ENCODE measurements at regions not wholly inside any gene's neighbourhood (a gene's known extent, or its start where the extent isn't known, plus 50 kb on each side); places are given as distances from the start of the nearest gene placed in this dataset.
"Not testable (repeated sequence)": the region's sequence is repeated elsewhere in the genome, so short reads cannot be mapped to it uniquely, and the experiment has no call there.

GRCh38 chr14:105730731-105731130 is 204.3 kb downstream of the TMEM121 start:
- TF ChIP-seq POLR2AphosphoS5 (IDR thresholded peaks at IDR 0.05): not testable (repeated sequence)
- TF ChIP-seq, protein P1, sequence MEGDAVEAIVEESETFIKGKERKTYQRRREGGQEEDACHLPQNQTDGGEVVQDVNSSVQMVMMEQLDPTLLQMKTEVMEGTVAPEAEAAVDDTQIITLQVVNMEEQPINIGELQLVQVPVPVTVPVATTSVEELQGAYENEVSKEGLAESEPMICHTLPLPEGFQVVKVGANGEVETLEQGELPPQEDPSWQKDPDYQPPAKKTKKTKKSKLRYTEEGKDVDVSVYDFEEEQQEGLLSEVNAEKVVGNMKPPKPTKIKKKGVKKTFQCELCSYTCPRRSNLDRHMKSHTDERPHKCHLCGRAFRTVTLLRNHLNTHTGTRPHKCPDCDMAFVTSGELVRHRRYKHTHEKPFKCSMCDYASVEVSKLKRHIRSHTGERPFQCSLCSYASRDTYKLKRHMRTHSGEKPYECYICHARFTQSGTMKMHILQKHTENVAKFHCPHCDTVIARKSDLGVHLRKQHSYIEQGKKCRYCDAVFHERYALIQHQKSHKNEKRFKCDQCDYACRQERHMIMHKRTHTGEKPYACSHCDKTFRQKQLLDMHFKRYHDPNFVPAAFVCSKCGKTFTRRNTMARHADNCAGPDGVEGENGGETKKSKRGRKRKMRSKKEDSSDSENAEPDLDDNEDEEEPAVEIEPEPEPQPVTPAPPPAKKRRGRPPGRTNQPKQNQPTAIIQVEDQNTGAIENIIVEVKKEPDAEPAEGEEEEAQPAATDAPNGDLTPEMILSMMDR (IDR thresholded peaks at IDR 0.05): not testable (repeated sequence)

All from stomach (tissue), 4 donors.